Subcutaneous abdominal adipose tissue (tissue), 5 donors: ENCODE measurements at regions not wholly inside any gene's neighbourhood (a gene's known extent, or its start where the extent isn't known, plus 50 kb on each side); places are given as distances from the start of the nearest gene placed in this dataset.

ENCODE experiments used
- H3K27ac ChIP-seq: one replicate; pipeline ENCODE4 v1.7.0; 2013; ENCODE audit warnings: low read depth, mild to moderate bottlenecking, inconsistent platforms, low read length, moderate library complexity
- H3K27me3 ChIP-seq, 5 donors: one replicate each; pipeline ENCODE4 v1.7.0; 2013; ENCODE audit warnings: low read length in 5 of 5, inconsistent platforms in 1 of 5; ENCODE audit not compliant: control insufficient read depth in 5 of 5, insufficient read depth in 4 of 5
- H3K36me3 ChIP-seq, 5 donors: one replicate each; pipeline ENCODE4 v1.7.0; 2013; ENCODE audit warnings: low read length in 5 of 5; ENCODE audit not compliant: control insufficient read depth in 5 of 5, insufficient read depth in 5 of 5
- H3K4me1 ChIP-seq, 5 donors: one replicate each; pipeline ENCODE4 v1.7.0; 2013; ENCODE audit warnings: low read length in 5 of 5, mild to moderate bottlenecking in 3 of 5, moderate library complexity in 1 of 5; ENCODE audit not compliant: control insufficient read depth in 5 of 5, insufficient read depth in 5 of 5
- H3K4me3 ChIP-seq, 5 donors: one replicate each; pipeline ENCODE4 v1.7.0; 2013; ENCODE audit warnings: low read length in 5 of 5, low read depth in 1 of 5
- H3K9ac ChIP-seq, 5 donors: one replicate each; pipeline ENCODE4 v1.7.0; 2013; ENCODE audit warnings: low read length in 5 of 5, mild to moderate bottlenecking in 4 of 5, moderate library complexity in 3 of 5
- H3K9me3 ChIP-seq, 5 donors: one replicate each; pipeline ENCODE4 v1.7.0; 2013; ENCODE audit warnings: low read length in 5 of 5; ENCODE audit not compliant: control insufficient read depth in 5 of 5
- donor health status: healthy.
- donor health status: healthy.
- donor health status: healthy.
- donor health status: healthy.
- donor health status: healthy.

DNA sequence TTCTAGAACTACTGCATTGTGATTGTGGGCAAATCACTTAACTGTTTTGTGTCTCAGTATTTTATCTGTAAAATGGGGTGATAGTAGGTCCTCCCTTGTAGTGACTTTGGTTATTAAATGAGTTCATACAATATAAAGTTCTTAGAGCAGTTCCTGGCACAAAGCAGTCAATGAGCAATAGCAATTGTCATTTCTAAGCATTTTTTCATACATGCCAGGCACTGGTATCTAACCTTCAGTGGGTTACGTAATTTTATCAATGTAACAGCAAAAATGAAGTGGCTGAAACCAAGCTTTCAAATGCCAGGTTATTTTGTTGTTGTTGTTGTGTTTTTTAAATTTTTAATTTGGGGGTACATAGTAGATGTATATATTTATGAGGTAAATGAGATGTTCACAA, 401.9 kb downstream of the MEIS1 start:
- Histone ChIP-seq H3K27me3 (no peaks in the 10 kb centered on the region), H3K4me1 (peaks cover 0 to 13% (median 8%) of the 10 kb centered on the region in 5 donors), H3K36me3 (no peaks in the 10 kb centered on the region), H3K4me3 (no peak overlapping the region), H3K9ac (no peak overlapping the region), H3K9me3 (no peaks in the 10 kb centered on the region), H3K27ac (no peak overlapping the region)

DNA sequence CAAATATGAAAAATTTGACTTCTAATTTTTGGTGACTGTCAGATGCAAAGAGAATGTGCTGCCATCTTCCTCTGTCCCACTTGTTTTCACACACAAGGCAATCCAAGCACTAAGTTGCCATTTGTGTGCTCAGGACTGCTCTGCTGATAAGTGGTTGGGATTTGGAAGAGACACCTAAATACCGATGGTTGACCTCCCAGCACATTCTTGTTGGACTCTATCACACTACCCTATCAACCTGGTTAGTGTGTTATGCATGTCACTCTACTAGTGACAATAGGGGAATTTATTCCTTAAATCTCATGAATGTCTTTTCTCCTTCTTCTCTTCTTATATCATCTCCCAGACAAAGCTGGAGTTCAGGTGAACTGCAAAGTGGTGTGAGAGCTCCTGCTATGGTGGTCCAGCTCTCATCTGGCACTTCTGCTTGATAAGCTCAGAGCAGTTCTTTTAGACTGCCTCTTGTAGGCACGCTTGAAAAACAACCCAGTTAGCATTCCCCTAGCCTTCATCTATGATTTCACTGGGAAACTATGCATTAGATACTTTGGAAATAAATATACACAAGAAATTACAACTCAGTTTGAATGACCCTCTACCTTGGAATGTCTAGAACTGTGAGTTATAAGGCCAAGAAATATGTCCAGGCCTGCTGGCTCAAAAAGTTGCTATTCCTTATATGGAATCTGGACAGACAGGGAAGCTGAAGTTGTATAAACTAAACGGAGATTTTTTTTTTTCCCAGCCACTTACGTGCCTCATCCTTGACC, 404.8 kb downstream of the MEIS1 start:
- no peak overlapping the region for H3K4me3 ChIP-seq
- no peaks in the 10 kb centered on the region for H3K9me3 ChIP-seq
- H3K4me1 ChIP-seq: peaks cover 0 to 13% (median 8%) of the 10 kb centered on the region in 5 donors
- no peaks in the 10 kb centered on the region for H3K27me3 ChIP-seq
- no peaks in the 10 kb centered on the region for H3K36me3 ChIP-seq
- no peak overlapping the region for H3K27ac ChIP-seq
- H3K9ac ChIP-seq: no peak overlapping the region

GRCh38 chr2:66840321-66841002, 405.5 kb downstream of the MEIS1 start:
- no peak overlapping the region for H3K4me3 ChIP-seq
- H3K27me3 ChIP-seq: no peaks in the 10 kb centered on the region
- H3K4me1 ChIP-seq: peaks cover 0 to 13% (median 8%) of the 10 kb centered on the region in 5 donors
- H3K9ac ChIP-seq: no peak overlapping the region
- no peaks in the 10 kb centered on the region for H3K9me3 ChIP-seq
- H3K36me3 ChIP-seq: no peaks in the 10 kb centered on the region
- no peak overlapping the region for H3K27ac ChIP-seq

DNA sequence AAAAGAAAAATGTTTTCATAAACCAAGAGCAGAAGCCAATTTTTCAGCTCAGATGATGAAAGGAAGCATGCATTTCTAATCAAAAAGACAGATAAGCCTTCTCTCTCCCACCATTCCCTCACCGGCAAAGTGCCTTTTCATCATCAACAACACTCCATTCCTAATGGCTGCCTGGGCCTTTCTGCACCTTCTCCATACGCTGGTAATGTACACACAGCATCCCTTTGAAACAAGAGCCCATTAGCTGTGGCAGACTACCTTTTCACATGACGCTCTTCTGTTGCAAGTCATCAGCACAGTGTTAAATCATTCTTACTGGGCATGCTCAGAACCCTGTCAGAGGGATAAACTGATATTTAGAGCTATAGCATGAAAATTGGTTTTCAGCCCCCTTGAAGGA, 408.9 kb downstream of the MEIS1 start:
- H3K4me1 ChIP-seq: peaks cover 0 to 13% (median 8%) of the 10 kb centered on the region in 5 donors
- no peak overlapping the region for H3K9ac ChIP-seq
- H3K9me3 ChIP-seq: no peaks in the 10 kb centered on the region
- H3K27ac ChIP-seq: no peak overlapping the region
- H3K4me3 ChIP-seq: no peak overlapping the region
- no peaks in the 10 kb centered on the region for H3K27me3 ChIP-seq
- no peaks in the 10 kb centered on the region for H3K36me3 ChIP-seq

DNA sequence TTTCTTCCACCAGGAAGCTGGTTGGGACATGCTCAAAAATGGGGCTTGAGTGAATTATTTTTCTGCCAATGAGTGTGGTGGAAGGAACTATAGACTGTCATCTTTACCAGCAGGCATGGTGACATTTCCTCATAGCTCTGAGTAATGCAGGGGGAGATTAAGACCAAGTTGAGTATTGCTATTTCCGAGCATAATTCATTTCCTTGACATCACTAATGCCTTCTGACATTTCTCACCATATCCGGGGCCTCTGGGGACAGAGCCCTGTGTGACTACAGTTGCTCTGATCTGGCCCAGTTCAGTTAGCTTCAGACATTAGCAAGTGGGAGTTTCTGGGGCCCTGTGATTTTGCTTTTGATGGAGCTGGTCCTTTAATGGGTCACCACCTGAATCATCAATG, 410.4 kb downstream of the MEIS1 start:
- no peaks in the 10 kb centered on the region for H3K9me3 ChIP-seq
- H3K4me3 ChIP-seq: no peak overlapping the region
- no peaks in the 10 kb centered on the region for H3K36me3 ChIP-seq
- no peak overlapping the region for H3K9ac ChIP-seq
- H3K27me3 ChIP-seq: peaks cover 0 to 2% (median 0%) of the 10 kb centered on the region in 5 donors
- H3K27ac ChIP-seq: no peak overlapping the region
- peaks cover 0 to 6% (median 3%) of the 10 kb centered on the region in 5 donors for H3K4me1 ChIP-seq

GRCh38 chr2:66846887-66847286, 412.0 kb downstream of the MEIS1 start:
- Histone ChIP-seq H3K9ac (no peak overlapping the region), H3K27ac (no peak overlapping the region), H3K9me3 (no peaks in the 10 kb centered on the region), H3K4me3 (no peak overlapping the region), H3K4me1 (no peaks in the 10 kb centered on the region), H3K27me3 (peaks cover 0 to 2% (median 0%) of the 10 kb centered on the region in 5 donors), H3K36me3 (no peaks in the 10 kb centered on the region)

DNA sequence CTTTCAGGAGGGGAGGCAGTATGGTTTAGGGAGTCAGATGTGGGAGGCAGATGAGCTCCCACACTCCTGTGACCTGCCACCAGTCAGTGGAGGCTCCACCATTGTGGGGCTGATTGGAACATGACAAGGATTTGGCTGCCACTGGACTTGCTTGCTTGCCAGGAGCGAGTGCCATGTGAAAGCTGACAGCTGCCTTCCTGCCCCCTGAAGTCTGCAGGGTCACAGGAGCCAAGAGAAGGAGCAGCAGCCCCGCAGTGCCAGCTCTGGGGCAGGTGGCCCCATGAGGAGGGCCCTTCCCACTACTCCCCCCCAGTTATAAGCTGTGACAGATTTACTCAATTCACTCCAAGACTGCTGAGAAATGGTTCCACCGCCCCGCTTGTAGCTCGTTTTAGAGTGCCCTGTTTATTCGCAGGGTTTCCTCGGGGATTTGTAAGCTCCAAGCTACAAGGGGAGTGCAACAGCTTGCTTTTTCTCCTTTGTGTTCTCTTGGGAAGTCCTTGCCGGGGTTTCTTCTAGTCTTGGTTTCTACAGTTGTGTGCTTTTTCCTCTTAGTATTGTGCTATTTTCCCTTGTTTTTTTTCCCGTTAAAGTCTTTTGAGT, 414.3 kb downstream of the MEIS1 start:
- Histone ChIP-seq H3K9ac (no peak overlapping the region), H3K36me3 (no peaks in the 10 kb centered on the region), H3K27ac (no peak overlapping the region), H3K9me3 (no peaks in the 10 kb centered on the region), H3K4me1 (peaks cover 0 to 8% (median 2%) of the 10 kb centered on the region in 5 donors), H3K4me3 (no peak overlapping the region), H3K27me3 (peaks cover 0 to 2% (median 0%) of the 10 kb centered on the region in 5 donors)

DNA sequence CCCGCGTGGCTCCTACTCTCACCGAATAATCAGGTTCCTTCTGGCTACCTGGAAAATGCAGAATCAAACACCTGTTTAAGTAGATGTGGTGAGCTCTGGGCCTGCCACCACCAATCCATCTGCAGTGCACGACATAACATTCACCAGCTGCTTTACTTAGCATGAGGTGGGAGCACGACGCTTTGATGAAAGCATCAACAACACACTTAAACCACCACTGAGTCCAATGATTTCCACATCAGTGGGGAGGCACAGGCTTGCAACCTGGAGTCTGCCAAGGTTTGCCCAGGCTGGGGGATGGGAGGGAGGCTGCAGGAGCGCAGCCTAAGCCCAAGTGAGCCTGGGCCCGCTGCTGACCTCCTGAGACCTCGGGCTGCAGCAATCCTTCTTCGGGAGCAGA, 415.5 kb downstream of the MEIS1 start:
- Histone ChIP-seq H3K4me1 (peaks cover 0 to 9% (median 2%) of the 10 kb centered on the region in 5 donors), H3K36me3 (no peaks in the 10 kb centered on the region), H3K9ac (no peak overlapping the region), H3K27ac (no peak overlapping the region), H3K27me3 (peaks cover 0 to 2% (median 0%) of the 10 kb centered on the region in 5 donors), H3K4me3 (no peak overlapping the region), H3K9me3 (no peaks in the 10 kb centered on the region)

DNA sequence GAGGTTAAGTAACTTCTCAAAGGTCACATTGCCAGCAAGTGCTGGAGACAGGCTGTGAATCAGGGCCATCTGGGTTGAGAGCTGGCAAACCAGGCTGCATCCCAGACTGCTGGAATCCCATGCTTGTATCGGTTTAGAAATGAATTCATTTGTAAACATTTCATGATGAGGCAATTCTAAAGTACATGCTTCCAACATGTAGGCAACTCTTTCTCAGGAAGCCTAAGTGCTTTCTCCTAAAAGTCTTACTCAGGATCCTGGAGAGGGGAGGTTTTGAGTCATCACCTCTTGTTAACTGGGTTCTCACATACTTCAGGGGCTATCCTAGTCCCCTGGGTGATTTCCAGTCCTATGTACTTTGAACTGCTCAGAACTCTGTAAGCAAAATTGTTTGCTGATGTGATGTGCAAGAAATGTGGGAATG, 416.5 kb downstream of the MEIS1 start:
- peaks cover 0 to 2% (median 0%) of the 10 kb centered on the region in 5 donors for H3K27me3 ChIP-seq
- no peak overlapping the region for H3K27ac ChIP-seq
- H3K4me3 ChIP-seq: no peak overlapping the region
- H3K9ac ChIP-seq: no peak overlapping the region
- H3K9me3 ChIP-seq: no peaks in the 10 kb centered on the region
- H3K4me1 ChIP-seq: peaks cover 0 to 9% (median 2%) of the 10 kb centered on the region in 5 donors
- H3K36me3 ChIP-seq: no peaks in the 10 kb centered on the region

DNA sequence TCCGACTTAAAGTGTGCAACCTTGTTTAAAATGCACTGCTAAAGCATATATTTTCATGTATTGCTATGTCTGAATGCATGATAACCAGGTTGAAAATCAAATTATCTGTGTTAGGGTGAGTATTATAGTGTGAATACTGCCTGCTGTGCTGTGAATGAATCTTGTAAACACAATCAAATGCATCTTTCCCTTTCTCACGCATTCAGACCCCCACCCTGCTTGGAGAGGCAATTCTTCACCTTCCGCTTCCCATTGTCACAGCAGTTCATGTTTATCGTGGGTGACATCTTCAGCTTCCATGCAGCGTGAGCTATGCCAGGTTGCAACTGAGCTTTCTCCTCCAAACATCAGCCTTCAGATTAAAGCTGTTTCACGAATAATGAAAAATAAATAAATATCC, 418.0 kb downstream of the MEIS1 start:
- no peaks in the 10 kb centered on the region for H3K36me3 ChIP-seq
- no peak overlapping the region for H3K27ac ChIP-seq
- H3K27me3 ChIP-seq: peaks cover 0 to 2% (median 0%) of the 10 kb centered on the region in 5 donors
- no peak overlapping the region for H3K9ac ChIP-seq
- peaks cover 0 to 9% (median 2%) of the 10 kb centered on the region in 5 donors for H3K4me1 ChIP-seq
- H3K9me3 ChIP-seq: no peaks in the 10 kb centered on the region
- H3K4me3 ChIP-seq: no peak overlapping the region
